Activated CD4-positive, alpha-beta T cell treated with anti-CD3 and anti-CD28 coated beads, Interleukin-10, Interleukin-2, amounts not matched to agents 100 ng/mL and 50 ng/mL, durations not matched to agents 16 hours and 8 hours (primary cell): ENCODE measurements at regions not wholly inside any gene's neighbourhood (a gene's known extent, or its start where the extent isn't known, plus 50 kb on each side); places are given as distances from the start of the nearest gene placed in this dataset.

ENCODE experiments used
- DNase-seq: peaks from one replicate; pipeline ENCODE4 v3.0.0-alpha.2; 2020

DNA sequence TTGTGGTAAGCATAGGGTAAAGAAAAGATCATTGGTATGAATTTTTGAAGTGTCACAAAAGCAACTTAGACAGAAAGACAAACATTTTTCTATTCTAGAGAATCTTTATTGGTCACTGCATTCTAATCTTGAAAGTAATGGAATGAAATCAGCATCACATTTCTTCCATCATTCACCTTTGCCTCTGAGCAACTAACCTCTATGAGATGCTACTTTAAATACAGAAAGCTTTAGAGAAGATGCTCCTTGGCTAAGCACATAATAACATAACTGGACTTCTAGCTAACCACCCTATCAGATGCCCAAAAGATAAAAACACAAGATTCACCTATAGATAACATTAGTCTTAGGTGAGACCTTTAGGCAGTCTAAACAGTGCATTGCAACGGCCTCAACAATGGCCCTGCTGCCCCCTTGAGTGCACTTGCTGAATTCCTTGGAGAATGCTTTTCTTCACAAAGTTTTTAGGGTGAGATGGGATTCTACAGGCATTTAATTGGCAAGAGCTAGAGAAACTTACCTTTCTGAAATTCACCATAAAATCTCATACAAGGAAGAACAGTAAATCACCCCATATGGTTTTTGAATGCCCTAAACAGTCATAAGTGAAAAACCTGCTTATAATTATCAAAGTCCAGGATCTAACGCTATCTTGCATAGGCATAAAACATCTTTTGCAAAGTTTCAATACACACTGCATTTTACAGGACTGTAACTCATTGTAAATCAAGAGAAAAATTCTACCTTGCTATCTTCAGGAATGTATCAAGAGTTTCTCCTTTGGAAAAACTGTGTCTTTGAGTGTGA, 791.3 kb upstream of the CHAC2 start:
- peak; percentile 51 for DNase-seq

DNA sequence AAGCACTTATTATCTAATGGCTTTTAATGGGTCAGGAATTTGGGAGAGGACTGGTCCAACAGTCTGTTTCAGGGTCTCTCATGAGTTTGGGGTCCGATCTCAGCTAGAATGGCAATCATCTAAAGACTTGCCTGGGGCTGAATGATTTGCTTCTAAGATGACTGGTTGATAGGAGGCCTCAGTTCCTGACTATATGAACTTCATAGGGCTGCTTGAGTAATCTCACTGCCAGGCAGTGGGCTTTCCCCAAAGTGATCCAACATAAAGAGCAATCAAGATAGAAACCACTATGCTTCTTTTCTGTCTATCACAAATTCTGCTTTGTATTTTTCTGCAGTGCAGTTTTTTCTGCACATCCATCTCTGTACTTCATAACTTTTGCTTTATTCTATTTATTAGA, 793.5 kb upstream of the CHAC2 start:
- no peak for DNase-seq

DNA sequence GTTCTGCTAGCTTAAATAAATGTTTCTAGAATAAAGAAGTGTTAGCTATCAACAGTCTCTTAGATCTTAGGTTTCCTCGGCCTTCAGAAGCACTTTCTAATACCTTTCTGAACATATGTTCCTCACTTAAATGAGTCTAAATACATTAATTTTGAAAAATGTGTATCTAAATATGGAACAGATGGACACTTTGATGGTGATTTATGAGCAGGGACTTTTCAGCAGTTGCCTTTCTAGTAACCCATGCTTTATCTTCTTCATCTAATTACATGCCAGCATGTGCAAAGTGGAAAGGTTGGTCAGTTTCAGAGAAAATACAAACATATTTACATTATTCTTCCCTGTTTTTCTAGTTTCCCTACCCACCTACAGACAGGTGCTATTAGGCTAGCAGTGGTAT, 797.0 kb upstream of the CHAC2 start:
- no peak for DNase-seq

DNA sequence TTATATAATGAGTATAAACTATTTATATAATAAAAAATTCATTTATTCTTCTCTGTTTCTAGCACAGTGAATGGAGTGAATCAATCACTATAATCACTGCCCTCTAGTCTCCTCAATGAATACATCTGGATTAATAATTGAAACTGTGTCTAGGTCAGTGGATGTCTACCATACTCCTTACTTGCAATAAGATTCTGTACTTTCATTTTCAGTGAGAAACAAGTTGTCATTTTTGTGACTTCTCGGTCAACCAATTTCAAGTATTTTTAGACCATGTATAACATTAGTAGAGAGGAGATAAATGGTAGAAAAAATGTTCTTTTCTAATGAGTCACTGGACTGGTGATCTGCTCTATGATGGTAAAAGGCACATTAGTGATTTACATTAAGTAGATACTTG, 799.6 kb upstream of the CHAC2 start:
- no peak for DNase-seq

DNA sequence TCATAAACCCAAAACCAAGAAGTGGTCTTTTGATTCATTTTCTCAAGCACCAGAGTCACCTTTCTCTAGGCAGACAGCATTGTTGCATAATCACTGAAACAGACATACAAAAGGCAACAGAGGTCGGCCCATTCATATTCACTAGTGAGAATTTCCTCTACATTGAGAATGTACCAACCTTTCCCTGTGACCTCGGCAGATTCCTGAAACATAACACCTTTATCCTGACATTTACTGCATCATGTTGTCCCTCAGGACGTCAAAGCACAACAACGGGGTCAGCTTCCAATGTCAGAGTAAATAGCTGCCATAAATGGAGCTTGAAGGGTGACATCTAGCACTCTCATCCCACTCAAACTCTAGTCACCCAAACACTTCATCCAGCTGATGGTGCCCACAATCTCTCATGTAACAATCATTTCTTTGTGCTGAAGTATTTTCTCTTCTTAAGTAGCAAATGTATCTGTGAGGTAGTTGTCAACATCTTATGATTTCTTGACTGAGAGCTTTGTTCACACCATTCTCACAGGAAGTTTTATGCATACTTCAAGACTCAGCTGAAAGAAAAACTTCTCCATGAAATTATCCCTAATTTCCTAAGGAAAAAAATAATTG, 802.6 kb upstream of the CHAC2 start:
- DNase-seq, result no peak

DNA sequence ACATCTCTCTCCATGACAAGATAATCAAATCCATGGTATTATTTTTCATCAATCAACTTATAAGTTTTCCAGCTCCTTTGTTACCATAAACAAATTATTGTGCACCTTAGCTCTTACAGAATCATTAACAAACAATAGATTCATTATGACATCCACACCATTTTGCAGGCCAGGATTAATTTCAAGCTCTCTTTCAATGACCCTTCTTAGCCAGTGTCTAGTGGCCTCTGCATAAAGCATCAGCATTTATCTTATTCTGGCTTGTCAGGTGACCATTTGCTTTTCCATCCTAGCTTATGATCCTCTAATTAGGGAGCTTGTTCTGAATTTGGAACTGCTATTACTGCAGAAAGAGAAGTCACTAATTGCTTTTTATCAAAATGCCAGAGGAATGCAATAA, 806.2 kb upstream of the CHAC2 start:
- no peak for DNase-seq

DNA sequence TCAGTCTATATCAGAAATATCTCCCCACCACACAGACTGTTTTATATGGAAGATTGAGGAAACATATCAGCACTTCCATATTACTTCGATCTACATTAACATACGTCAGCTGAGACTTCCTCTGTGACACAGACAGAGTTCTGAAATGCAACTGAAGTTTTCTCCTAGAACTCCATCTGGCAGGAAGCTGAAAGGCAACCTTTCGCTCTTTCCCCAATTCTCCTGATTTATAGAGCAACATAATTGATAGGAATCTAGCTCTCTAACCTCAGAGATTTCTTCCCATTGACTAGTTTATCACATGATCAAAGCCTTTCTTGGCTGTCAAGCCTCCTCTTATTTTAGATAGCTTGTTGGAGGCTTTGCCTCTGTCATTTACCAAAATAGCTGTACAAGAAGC, 806.7 kb upstream of the CHAC2 start:
- DNase-seq, result no peak

DNA sequence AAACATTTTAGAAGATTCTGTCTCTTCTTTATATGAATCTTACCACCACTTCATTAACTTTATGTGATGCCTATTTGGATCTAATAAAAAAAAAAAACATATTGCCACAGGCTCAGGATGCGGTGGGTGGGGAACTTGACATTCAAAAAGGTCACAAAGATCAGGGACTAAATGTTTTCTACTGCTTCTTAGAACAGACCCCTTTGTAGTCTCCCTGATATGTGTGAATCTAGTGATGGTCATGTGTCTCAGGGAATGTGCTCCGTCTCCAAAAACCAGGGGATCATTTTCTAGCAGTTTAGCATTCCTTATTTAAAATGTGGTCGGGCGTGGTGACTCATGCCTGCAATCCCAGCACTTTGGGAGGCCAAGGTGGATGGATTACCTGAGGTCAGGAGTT, 807.8 kb upstream of the CHAC2 start:
- DNase-seq, result no peak

DNA sequence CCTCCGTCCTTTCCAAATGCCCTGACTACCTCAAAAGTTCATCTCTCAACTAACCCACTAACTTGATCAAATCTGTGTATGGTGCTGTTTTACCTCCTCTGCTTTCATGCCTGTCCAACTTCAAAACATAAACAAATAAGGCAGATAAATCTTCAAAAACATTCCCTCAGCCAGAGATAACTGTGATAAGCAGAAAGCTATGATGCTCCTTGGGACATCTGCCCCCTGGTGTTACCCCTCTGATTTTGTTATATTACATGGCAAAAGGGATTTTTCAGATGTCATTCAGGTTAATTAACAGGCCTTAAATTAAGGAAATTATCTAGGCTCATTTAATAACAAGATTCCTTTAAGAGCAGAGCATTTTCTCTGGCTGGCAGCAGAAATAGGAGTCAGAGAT, 810.8 kb upstream of the CHAC2 start:
- DNase-seq, result no peak

DNA sequence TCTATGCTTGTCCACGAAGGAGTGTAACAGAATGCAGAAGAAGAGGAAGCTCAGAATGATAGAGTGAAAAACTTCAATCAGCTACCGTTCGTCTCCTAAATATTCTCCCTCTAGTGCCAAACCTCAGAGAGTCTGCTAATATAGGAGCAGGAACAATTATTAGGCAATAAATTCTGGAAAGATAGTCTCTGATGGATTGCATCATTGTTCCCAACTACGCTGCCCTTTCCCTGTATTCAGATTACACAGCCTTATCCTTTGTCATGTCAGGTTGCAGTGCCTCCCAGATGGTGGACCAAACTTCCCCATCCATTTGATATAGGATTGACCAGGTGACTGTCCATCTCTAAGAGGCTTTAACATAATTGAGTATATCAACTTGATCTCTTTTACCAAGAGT, 811.5 kb upstream of the CHAC2 start:
- DNase-seq, result no peak

DNA sequence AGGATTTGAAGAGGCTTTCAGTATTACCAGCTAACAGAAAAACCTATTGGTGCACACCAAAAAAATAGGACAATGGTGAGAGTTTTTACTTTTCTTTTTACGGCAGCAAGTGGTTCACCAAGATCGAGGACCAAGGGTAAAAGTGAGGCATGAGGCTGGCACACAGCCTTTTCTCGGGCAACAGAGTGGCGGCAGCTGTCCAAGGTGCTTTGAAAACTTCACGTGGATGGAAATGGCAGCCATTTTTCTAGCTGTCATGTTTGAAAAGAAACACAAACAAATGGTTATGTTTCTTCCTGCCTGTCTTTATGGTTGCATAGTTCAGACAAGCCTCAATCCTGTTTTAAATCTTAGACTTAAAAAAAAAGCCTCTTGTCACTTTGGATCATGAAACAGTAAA, 812.5 kb upstream of the CHAC2 start:
- no peak for DNase-seq

DNA sequence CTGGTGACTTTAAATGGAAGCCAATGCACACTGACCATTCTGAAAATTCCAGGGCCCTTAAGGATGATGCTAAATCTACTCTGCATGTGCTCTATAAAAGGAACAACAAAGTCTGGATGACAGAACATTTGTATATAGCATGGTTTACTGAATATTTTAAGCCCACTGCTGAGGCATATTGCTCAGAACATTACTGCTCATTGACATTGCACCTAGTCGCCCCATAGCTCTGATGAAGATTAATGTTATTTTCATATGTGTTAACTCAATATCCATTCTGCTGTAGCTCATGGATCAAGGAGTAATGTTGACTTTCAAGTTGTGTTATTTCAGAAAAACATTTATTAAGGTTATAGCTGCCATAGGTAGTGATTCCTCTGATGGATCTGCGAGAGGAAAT, 827.5 kb upstream of the CHAC2 start:
- DNase-seq, result no peak

DNA sequence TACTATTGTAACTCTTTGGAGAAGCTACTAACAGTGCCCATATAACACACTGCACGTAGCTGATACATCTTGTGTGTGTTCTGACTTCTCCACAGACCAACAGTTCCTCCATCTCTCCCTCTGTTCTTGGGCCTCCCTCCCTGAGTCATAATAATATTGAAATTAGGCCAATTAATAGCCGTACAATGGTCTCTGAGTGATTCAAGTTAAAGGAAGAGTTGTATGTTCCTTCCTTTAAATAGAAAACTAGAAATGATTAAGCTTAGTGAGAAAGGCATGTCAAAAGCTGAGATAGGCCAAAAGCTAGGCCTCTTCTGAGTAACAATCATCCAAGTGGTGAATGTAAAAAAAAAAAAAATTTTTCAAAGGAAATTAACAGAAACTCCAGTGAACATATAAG, 828.4 kb upstream of the CHAC2 start:
- DNase-seq, result no peak

DNA sequence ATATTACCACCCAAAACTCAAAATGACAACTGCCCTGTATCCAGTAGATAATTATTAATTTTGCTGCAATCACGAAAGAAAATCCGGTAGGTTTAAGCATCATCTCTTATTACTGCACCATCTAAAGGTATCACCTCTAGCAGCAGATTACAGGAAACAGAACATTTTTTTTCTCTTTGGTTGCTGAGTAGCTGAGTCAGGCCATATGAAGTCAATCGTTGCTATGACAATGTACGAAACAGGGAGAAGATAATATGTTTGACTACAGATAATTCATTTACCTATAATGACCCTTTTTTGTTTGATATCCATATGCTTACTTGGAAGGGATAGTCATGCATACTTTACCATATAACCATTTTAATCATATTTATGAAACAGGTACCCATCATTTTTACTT, 831.6 kb upstream of the CHAC2 start:
- DNase-seq, result no peak

DNA sequence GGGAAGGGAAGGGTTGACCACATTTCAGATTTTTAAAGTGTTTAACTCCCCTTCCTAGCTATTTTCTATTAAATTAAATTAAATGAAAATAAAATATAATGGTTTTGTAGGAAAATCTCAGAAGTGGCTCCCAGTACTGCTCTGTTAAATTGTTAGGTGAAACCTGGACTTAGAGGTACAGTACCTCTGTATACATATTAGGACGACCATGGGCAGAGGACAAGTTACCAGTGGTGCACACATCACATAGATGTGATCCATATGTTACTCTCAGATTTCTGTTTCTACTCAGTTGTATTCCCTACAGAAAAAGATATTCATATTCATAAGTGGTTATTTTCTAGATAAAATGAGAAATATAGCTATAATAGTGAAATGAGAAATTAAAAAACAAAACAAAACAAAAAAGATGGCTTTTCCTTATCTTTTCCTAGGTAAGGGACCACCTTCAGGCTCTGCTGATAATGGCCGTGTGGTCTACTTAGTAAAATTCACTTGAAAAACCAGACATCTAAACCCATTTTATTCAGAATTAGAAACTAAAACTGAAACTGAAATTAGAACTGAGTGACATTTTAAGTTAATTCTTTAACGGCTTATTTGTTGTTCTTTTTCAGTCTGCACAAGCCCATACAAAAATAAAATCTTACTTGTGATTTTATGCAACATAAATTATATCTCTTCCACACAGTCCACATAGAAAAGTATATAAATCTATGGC, 832.5 kb upstream of the CHAC2 start:
- DNase-seq, result peak; percentile 8

DNA sequence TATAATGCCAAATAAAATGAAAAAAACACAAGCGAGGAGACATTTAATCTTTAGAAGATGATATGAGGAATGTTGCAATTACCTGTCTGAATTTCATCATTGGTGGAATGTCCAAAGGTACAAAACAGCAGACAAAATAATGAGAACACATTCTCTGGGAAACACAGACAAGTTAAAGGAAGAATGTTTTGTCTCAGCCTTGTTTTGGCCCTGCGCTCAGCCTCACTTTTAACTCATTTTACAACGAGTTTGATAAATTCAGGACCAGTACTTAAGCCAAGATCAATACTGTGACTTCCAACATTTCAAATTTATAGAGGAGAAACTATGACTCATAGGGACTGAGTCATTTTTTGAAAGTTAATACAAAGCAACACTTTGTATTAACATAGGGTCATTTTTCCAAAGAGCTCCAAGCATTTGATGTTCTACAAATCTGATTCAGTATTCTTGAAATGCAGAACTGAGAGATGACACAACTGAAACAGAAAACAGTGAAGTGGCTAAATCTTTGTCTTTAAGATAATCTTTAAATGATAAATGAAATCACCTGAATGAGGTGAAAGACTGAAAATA, 833.2 kb upstream of the CHAC2 start:
- peak; percentile 41 for DNase-seq

DNA sequence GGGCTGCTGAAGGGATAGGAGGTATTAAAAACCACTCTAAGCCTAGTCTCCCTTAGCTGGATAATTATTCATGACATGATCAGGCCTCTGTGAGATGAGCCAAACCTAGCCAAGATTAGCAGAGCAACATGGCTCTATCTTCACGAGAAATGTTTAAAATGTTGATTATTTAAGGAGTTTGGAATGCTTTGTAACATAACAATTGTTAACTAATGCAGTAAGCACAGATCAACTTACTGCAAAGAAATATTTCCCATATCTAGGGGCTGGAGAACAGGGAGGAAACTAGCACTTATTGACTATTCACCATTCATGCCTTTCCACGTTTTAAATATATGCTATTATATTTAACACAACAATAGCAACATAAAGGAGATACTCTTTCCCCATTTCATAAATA, 833.7 kb upstream of the CHAC2 start:
- DNase-seq, result no peak

DNA sequence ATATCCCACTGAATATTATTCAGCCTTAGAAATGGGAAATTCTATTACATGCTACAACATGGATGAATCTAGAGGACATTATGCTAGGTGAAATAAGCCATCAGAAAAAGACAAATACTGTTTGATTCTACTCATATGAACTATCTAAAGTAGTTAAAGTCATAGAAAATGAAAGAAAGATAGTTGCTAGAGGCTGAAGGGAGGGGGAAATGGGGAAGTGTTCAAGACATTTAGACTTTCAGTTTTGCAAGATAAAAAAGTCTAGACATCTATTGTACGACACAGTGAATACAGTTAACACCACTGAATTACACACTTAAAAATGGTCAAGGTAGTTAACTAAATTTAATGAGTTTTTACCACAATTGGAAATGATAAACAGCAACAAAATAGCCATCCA, 835.9 kb upstream of the CHAC2 start:
- no peak for DNase-seq

DNA sequence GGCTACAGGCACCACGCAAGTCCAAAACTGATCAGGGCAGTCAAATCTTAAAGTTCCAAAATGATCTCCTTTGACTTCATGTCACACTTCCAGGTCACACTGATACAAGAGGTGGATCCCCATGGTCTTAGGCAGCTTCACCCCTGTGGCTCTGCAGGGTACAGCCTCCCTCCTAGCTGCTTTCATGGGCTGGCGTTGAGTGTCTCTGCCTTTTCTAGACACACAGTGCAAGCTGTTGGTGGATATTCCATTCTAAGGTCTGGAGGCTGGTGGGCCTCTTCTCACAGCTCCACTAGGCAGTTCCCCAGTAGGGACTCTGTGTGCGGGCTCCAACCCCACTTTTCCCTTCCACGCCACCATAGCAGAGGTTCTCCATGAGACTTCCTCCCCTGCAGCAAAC, 838.2 kb upstream of the CHAC2 start:
- no peak for DNase-seq

DNA sequence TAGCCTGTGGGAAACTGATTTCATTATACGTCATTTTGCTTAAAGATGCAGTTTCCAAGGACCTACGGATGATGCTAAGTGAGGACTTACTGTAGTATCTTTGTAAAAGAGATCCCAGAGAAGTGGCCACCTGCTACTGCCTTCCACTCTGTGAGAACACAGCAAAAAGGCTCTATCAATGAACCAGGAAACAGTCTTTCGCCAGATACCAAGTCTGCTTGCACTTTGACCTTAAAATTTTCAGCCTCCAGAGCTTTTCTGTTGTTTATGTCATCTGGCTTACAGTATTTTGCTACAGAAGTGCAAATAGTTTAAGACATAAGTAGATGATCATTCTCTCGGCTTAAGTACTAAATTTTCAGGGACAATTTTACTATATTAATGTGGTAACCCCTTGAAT, 847.9 kb upstream of the CHAC2 start:
- DNase-seq, result no peak

DNA sequence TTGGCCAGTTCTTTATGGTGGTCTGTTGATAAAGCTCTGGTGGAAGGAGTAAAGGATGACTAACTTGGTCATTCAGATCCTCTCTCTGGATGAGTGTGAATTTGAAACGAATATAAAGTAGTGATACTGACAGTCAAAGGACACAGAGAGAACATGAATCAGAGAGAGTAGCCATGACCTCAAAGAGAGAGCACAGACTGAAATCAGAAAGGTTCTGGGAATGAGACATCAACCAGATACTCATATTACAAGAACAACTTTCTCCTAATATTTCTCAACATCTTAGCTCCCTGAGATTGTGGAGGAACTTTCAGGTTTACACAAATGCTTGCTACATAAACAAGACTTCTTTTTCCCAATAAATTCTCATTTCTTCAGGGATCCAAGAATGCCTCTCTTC, 849.1 kb upstream of the CHAC2 start:
- DNase-seq, result peak; percentile 14

DNA sequence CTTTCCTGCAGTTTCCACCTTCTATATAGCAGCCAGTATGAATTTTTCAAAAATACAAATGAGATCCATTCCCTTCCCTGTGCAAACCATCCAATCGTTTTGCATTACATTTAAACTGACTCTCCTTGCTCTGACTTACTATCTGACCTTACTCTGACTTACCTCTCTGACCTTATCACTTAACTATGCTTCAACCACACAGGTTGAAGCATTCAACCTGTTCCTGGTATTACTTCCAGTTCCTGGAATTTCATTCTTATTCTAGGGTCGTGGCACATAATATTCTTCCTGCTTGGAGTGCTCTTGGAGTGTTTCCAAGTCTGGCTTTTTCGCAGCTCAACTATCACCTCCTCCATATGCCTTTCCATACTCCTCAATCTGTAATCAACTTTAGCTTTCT, 850.6 kb upstream of the CHAC2 start:
- DNase-seq, result no peak

DNA sequence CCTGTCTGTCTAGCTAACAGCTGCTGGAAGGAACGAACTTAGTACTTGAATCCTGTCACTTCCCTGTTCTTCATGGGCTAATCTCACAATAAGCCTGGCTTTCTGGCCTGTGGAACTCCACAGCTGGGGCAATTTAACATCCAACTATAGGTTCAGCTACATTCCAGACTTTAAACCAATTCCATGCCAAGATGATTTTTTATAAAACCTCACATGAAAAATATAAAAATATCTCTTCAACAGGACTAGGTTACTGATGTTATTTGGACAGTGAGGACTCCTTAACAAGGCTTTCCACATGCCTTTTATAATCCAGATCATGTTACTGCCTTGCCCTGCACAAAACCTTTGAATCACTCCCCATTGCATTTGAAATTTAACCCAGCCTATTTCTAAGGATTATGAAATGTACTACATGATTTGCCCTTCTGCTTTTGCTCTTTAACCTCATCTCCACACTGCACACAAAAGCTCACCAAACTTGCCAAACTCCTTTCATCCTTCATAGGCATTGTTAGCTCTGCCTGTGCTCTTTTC, 863.2 kb upstream of the CHAC2 start:
- no peak for DNase-seq
